Ovary (tissue), 7 donors: ENCODE measurements at regions not wholly inside any gene's neighbourhood (a gene's known extent, or its start where the extent isn't known, plus 50 kb on each side); places are given as distances from the start of the nearest gene placed in this dataset.

Source experiments
- DNase-seq, 5 donors: peaks; one replicate each; pipeline ENCODE4 v3.0.0-alpha.2; 2019 to 2020
- H3K27ac ChIP-seq, 2 donors: fragments of 200-600 bp; one replicate each; pipeline versions ENCODE4 v1.5.1 to v1.8.0; 2019 to 2022
- H3K27me3 ChIP-seq: fragments of 200-600 bp; one replicate; pipeline ENCODE4 v1.8.0; 2022
- H3K36me3 ChIP-seq: fragments of 200-600 bp; sonication (generic); one replicate; pipeline ENCODE4 v1.5.1; 2019
- H3K4me1 ChIP-seq: one replicate; pipeline ENCODE4 v1.8.1; 2013; ENCODE audit warnings: mild to moderate bottlenecking, moderate library complexity; ENCODE audit not compliant: insufficient read depth
- H3K4me3 ChIP-seq: fragments of 200-600 bp; sonication (generic); one replicate; pipeline ENCODE4 v1.5.1; 2017
- H3K9me3 ChIP-seq, 2 donors: fragments of 200-600 bp in 1 of 2; sonication (generic) in 1 of 2; one replicate each; pipeline versions ENCODE4 v1.5.1 to v1.8.1; 2013 to 2019; ENCODE audit warnings: mild to moderate bottlenecking in 1 of 2, moderate library complexity in 1 of 2
- EP300 ChIP-seq: sonication (generic); formaldehyde crosslinking; IDR thresholded peaks from one replicate; pipeline ENCODE4 v1.6.1; 2017; ENCODE audit warnings: antibody characterized with exemption
- POLR2A ChIP-seq: fragments of 450-650 bp; IDR thresholded peaks from one replicate; pipeline ENCODE4 v1.6.1; 2017; ENCODE audit warnings: antibody characterized with exemption, mild to moderate bottlenecking, moderate library complexity
- WGBS, 3 donors: extraction: QIAGEN DNeasy Blood & Tissue Kit in 1 of 3; methylation state at CpG; one replicate each; pipeline versions ENCODE4 v1.1.5 to v1.1.7; 2013 to 2017; 5-methylcytosine and 5-hydroxymethylcytosine counted together
- intact Hi-C, 4 donors: fragments of 100-400 bp; cut with DNase I; formaldehyde crosslinking; loops; one replicate each; pipeline versions ENCODE4 v1.11.0 to v1.15.1; 2022 to 2023
- TF ChIP-seq, protein P1 (sequence below), 3 donors: fragments of 450-650 bp in 2 of 3; fragments of 200-600 bp in 1 of 3; IDR thresholded peaks; one replicate each; pipeline versions ENCODE4 v1.5.1 to v1.8.0; 2016 to 2022; ENCODE audit warnings: antibody characterized with exemption in 3 of 3, mild to moderate bottlenecking in 1 of 3
- donor health status: DM: no; HTN: no; CAD: no; lungs with moderate emphysema.
- donor health status: DM: no; HTN: no; CAD: no.
- donor health status: Bipolar disorder and iron deficiency.
- donor health status: DM: no; HTN: no; CAD: no.
- donor health status: DM: yes; HTN: yes; CAD: no.

DNA sequence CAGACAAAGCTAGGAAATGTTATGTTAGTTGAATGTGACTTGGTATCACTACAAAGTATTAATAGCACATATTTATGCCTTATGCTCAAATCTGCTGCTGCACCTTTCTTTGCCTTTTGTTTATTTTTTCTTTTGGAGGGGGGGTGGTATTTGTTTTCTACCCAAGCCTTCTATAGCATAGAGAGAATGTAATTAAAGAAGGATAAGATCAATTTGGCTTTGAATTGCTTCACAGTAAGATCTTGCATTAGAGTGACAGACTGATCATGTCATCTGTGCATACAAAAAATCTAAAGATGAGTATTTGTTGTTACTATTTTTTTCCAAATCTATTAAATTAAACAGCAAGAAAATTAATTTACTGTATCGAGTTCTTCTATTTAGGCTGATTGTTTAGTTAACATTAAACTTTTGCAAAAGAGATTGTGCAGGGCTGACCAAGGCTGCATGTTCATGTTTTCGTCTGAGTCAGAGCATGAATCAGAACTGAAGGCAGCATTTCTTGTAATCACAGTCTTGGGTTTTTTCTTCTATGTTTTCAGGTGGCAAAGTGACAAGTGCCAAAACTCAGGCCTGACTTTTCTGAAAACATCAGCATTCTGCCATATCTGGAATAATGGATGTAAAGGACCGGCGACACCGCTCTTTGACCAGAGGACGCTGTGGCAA, 1007.1 kb upstream of the WWC1 start:
- no peaks in the 10 kb centered on the region for H3K27me3 ChIP-seq
- TF ChIP-seq EP300 (no peak), POLR2A (no peak)
- TF ChIP-seq, protein P1, sequence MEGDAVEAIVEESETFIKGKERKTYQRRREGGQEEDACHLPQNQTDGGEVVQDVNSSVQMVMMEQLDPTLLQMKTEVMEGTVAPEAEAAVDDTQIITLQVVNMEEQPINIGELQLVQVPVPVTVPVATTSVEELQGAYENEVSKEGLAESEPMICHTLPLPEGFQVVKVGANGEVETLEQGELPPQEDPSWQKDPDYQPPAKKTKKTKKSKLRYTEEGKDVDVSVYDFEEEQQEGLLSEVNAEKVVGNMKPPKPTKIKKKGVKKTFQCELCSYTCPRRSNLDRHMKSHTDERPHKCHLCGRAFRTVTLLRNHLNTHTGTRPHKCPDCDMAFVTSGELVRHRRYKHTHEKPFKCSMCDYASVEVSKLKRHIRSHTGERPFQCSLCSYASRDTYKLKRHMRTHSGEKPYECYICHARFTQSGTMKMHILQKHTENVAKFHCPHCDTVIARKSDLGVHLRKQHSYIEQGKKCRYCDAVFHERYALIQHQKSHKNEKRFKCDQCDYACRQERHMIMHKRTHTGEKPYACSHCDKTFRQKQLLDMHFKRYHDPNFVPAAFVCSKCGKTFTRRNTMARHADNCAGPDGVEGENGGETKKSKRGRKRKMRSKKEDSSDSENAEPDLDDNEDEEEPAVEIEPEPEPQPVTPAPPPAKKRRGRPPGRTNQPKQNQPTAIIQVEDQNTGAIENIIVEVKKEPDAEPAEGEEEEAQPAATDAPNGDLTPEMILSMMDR (IDR thresholded peaks at IDR 0.05) = no peak
- peak overlapping the region in 1 of 2 donors; percentile 14 for H3K27ac ChIP-seq
- intact Hi-C loops = no loop called here
- no peaks in the 10 kb centered on the region for H3K36me3 ChIP-seq
- 69 to 76% (median 72%) methylated on average over 6 of the region's 6 CpGs for WGBS, 3 donors
- DNase-seq = no peak
- H3K4me1 ChIP-seq = peaks cover 4% of the 10 kb centered on the region
- H3K4me3 ChIP-seq = no peak overlapping the region
- H3K9me3 ChIP-seq = no peaks in the 10 kb centered on the region

DNA sequence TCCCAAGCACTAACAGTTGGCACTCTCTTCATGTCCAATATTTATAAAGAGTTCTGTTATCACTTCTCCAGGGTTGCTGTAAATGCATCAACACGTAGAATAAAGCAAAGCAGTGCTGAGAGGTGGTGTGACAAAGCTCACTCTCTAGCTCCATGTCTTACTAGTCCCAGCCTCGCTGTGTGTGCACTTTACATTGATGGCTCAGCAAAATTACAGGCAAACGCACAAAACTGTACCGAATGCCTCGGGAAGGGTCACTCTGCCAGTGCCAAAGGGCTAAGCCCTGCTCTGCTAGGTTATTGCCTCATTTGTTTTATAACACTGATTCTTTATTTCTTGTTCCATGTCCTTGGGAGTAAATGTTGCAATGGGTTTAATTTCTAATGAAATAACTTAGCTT, 1005.9 kb upstream of the WWC1 start:
- TF ChIP-seq, protein P1 (IDR thresholded peaks at IDR 0.05) = no peak
- TF ChIP-seq EP300 (no peak), POLR2A (no peak)
- Histone ChIP-seq H3K27me3 (no peaks in the 10 kb centered on the region), H3K4me1 (peaks cover 4% of the 10 kb centered on the region), H3K27ac (peak overlapping the region in 1 of 2 donors; percentile 3), H3K9me3 (no peaks in the 10 kb centered on the region), H3K4me3 (no peak overlapping the region), H3K36me3 (no peaks in the 10 kb centered on the region)
- DNase-seq = peak; percentile 28 to 46 (median 44)
- intact Hi-C loops = no loop called here
- 10 to 26% (median 16%) methylated on average over 5 of the region's 5 CpGs for WGBS, 3 donors

DNA sequence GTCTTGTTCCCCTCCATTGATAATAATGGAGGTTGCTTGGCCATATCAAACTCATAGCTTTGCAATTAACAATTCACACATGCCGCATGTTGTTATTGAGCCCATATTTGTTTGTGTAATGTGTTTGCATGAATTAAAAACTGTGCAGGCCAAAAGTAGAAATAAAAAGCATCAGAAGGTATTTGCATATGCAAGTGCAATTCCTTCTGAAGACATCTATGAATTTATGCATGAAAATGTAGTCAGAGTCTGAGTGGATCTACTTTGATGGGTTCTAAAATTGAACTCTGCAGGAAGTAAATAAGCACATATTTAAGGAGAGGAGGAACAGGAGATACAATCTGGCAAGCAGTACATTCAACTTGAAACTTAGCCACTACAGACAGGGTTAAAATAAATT, 1004.6 kb upstream of the WWC1 start:
- TF ChIP-seq, protein P1 (IDR thresholded peaks at IDR 0.05) = no peak
- TF ChIP-seq POLR2A (no peak), EP300 (no peak)
- no peak for DNase-seq
- no peaks in the 10 kb centered on the region for H3K27me3 ChIP-seq
- H3K27ac ChIP-seq = no peak overlapping the region
- no peak overlapping the region for H3K4me3 ChIP-seq
- WGBS, 3 donors = 96 to 98% (median 98%) methylated on average over 1 of the region's 1 CpG
- intact Hi-C loops = no loop called here
- no peaks in the 10 kb centered on the region for H3K36me3 ChIP-seq
- H3K4me1 ChIP-seq = peaks cover 4% of the 10 kb centered on the region
- H3K9me3 ChIP-seq = no peaks in the 10 kb centered on the region

DNA sequence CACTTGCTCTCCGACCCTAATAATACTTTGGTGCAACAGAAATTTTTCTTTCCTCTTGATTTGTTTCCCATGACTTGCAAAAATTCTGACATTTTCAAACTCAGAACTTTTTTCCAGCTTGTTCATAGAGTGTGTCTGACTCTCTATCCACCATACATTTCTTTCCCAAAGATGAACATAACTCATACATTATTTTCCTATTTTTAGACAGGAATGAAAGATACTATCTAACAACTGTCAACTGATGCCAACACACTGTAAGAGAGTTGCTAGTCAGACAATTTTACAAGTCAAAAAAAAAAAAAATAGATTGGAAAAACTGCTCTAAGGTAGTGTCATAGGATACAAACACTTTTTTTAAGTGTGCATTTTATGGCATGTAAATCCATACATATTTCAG, 1001.0 kb upstream of the WWC1 start:
- Histone ChIP-seq H3K27me3 (no peaks in the 10 kb centered on the region), H3K4me3 (no peak overlapping the region), H3K36me3 (no peaks in the 10 kb centered on the region), H3K4me1 (peaks cover 10% of the 10 kb centered on the region), H3K27ac (no peak overlapping the region), H3K9me3 (no peaks in the 10 kb centered on the region)
- WGBS, 3 donors = 89 to 98% (median 95%) methylated on average over 1 of the region's 1 CpG
- intact Hi-C loops = no loop called here
- DNase-seq = no peak
- TF ChIP-seq EP300 (no peak), POLR2A (no peak)
- TF ChIP-seq, protein P1 (IDR thresholded peaks at IDR 0.05) = no peak
